HepG2 (cell line): ENCODE measurements at regions not wholly inside any gene's neighbourhood (a gene's known extent, or its start where the extent isn't known, plus 50 kb on each side); places are given as distances from the start of the nearest gene placed in this dataset.

ENCODE experiments used
- ATF2 ChIP-seq: sonication (generic); formaldehyde crosslinking; IDR thresholded peaks from 2 replicates; pipeline ENCODE4 v1.4.0; 2020; ENCODE audit warnings: missing genetic modification reagents
- BRCA1 ChIP-seq: sonication (generic); formaldehyde crosslinking; IDR thresholded peaks from 2 replicates; pipeline ENCODE4 v1.4.0; 2020; ENCODE audit warnings: missing genetic modification reagents
- CTCF ChIP-seq: sonication (generic); formaldehyde crosslinking; IDR thresholded peaks from 2 replicates; pipeline ENCODE4 v1.5.0; 2020; ENCODE audit warnings: mild to moderate bottlenecking, missing genetic modification reagents, moderate library complexity
- GABPA ChIP-seq, 2 experiments: IDR thresholded peaks; 2 replicates each; pipeline ENCODE4 v1.6.1; 2011 to 2016; ENCODE audit warnings: low read depth in 2 of 2, low read length in 1 of 2, missing biosample characterization in 1 of 2, missing genetic modification characterization in 1 of 2
- NFIC ChIP-seq: IDR thresholded peaks from 2 replicates; pipeline ENCODE4 v1.6.1; 2012; ENCODE audit warnings: mild to moderate bottlenecking, low read length, inconsistent platforms
- POLR2AphosphoS5 ChIP-seq: IDR thresholded peaks from 2 replicates; pipeline ENCODE4 v1.6.1; 2012; ENCODE audit warnings: low read depth, low read length
- ZNF232 ChIP-seq: sonication (generic); formaldehyde crosslinking; IDR thresholded peaks from 2 replicates; pipeline ENCODE4 v1.4.0; 2020; ENCODE audit warnings: missing genetic modification reagents, borderline replicate concordance
- ZNF274 ChIP-seq: sonication (generic); formaldehyde crosslinking; IDR thresholded peaks from 2 replicates; pipeline ENCODE4 v1.5.1; 2020; ENCODE audit warnings: mild to moderate bottlenecking, missing genetic modification reagents
- ZNF570 ChIP-seq: sonication (generic); formaldehyde crosslinking; IDR thresholded peaks from 2 replicates; pipeline ENCODE4 v1.4.0; 2020; ENCODE audit warnings: mild to moderate bottlenecking, missing genetic modification reagents, borderline replicate concordance
- ZNF607 ChIP-seq: sonication (generic); formaldehyde crosslinking; IDR thresholded peaks from 2 replicates; pipeline ENCODE4 v1.5.1; 2020; ENCODE audit warnings: missing genetic modification reagents, mild to moderate bottlenecking, borderline replicate concordance
- ZNF670 ChIP-seq: sonication (generic); formaldehyde crosslinking; IDR thresholded peaks from 2 replicates; pipeline ENCODE4 v1.8.0; 2022; ENCODE audit warnings: mild to moderate bottlenecking, missing genetic modification reagents, borderline replicate concordance
- ZSCAN29 ChIP-seq: sonication (generic); formaldehyde crosslinking; conservative IDR thresholded peaks from 2 replicates; pipeline ENCODE4 v1.4.0; 2020; ENCODE audit warnings: mild to moderate bottlenecking, missing genetic modification reagents

DNA sequence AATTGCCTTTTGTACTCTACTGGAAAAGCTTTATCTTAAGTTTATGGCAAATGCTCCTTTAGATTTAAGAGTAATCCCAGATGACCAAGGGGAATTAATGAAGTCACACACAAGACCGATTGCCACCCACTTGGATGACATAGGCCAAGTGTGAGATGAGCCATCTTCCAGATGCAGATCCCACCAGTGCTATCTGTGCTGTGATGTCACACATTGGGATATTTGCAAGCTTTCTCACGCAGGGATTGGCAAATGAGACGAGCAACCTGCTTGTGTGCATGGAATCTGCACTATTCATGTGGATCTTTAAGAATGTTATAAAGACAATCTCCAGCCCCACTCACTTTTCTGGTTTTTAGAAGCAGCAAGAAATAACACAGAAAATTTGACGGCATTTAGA lies 602.1 kb upstream of the TMEM132C start:
- TF ChIP-seq GABPA (IDR thresholded peaks at IDR 0.05; ENCODE audit: low read depth, low read length), result no peak
- TF ChIP-seq GABPA (CRISPR knock-in tag; IDR thresholded peaks at IDR 0.05; ENCODE audit: low read depth), result no peak
- no peak for TF ChIP-seq NFIC
- no peak for TF ChIP-seq ZSCAN29 (CRISPR knock-in tag)
- no peak for TF ChIP-seq ZNF607 (CRISPR knock-in tag)
- TF ChIP-seq ATF2 (CRISPR knock-in tag), result no peak
- no peak for TF ChIP-seq ZNF670 (CRISPR knock-in tag)
- no peak for TF ChIP-seq ZNF570
- no peak for TF ChIP-seq POLR2AphosphoS5
- no peak for TF ChIP-seq ZNF232 (CRISPR knock-in tag)
- TF ChIP-seq CTCF, result no peak
- TF ChIP-seq BRCA1 (CRISPR knock-in tag), result no peak
- TF ChIP-seq ZNF274 (CRISPR knock-in tag), result no peak
